Neural cell (in vitro differentiated cells): ENCODE measurements at regions not wholly inside any gene's neighbourhood (a gene's known extent, or its start where the extent isn't known, plus 50 kb on each side); places are given as distances from the start of the nearest gene placed in this dataset.

Experiments used
- H2AFZ ChIP-seq: fragments of 200-600, 300-800 bp; sonication (generic), shearing (Covaris generic); 2 replicates; pipeline ENCODE4 v1.6.0; 2014; ENCODE audit warnings: low read depth, mild to moderate bottlenecking, antibody characterized with exemption, low read length, moderate library complexity
- H3F3A ChIP-seq: fragments of 200-600 bp; shearing (Covaris generic); 2 replicates; pipeline ENCODE4 v1.6.1; 2016; ENCODE audit warnings: mild to moderate bottlenecking, moderate library complexity, mixed read lengths, antibody characterized with exemption, low read length; ENCODE audit not compliant: insufficient read depth, poor library complexity, severe bottlenecking
- H3K27ac ChIP-seq: fragments of 200-600, 300-800 bp; sonication (generic), shearing (Covaris generic); 2 replicates; pipeline ENCODE4 v1.5.1; 2014; ENCODE audit warnings: mild to moderate bottlenecking, low read length, moderate library complexity
- H3K27me3 ChIP-seq: fragments of 300-800, 200-600 bp; sonication (generic), shearing (Covaris generic); 2 replicates; pipeline ENCODE4 v1.6.0; 2014; ENCODE audit warnings: mild to moderate bottlenecking, low read depth, low read length, moderate library complexity; ENCODE audit not compliant: insufficient read depth
- H3K36me3 ChIP-seq: fragments of 300-800, 200-600 bp; sonication (generic), shearing (Covaris generic); 2 replicates; pipeline ENCODE4 v1.5.1; 2014; ENCODE audit warnings: mild to moderate bottlenecking, antibody characterized with exemption, low read length, moderate library complexity; ENCODE audit not compliant: insufficient read depth
- H3K4me2 ChIP-seq: fragments of 300-800, 200-600 bp; sonication (generic), shearing (Covaris generic); 2 replicates; pipeline ENCODE4 v1.6.0; 2014; ENCODE audit warnings: mild to moderate bottlenecking, low read length
- H3K4me3 ChIP-seq: fragments of 300-800, 200-600 bp; sonication (generic), shearing (Covaris generic); 2 replicates; pipeline ENCODE4 v1.5.1; 2014; ENCODE audit warnings: mild to moderate bottlenecking, low read length, moderate library complexity
- H3K79me2 ChIP-seq: fragments of 200-600 bp; shearing (Covaris generic); replicated peaks from 2 replicates; pipeline ENCODE4 v1.6.0; 2014; ENCODE audit warnings: mild to moderate bottlenecking, low read length, moderate library complexity; ENCODE audit not compliant: insufficient read depth
- H3K9ac ChIP-seq: fragments of 300-800, 200-600 bp; sonication (generic), shearing (Covaris generic); 2 replicates; pipeline ENCODE4 v1.6.1; 2016; ENCODE audit warnings: mild to moderate bottlenecking, low read length, mixed read lengths
- H3K9me2 ChIP-seq: fragments of 200-600 bp; shearing (Covaris generic); 2 replicates; pipeline ENCODE4 v1.6.1; 2016; ENCODE audit warnings: mild to moderate bottlenecking, low read length, mixed read lengths; ENCODE audit not compliant: insufficient read depth
- H3K9me3 ChIP-seq: fragments of 200-600, 300-800 bp; sonication (generic), shearing (Covaris generic); 2 replicates; pipeline ENCODE4 v1.6.1; 2016; ENCODE audit warnings: mild to moderate bottlenecking, mixed run types, low read length, moderate library complexity, mixed read lengths
- H4K20me1 ChIP-seq: fragments of 200-600 bp; shearing (Covaris generic); 2 replicates; pipeline ENCODE4 v1.6.1; 2016; ENCODE audit warnings: mild to moderate bottlenecking, mixed run types; ENCODE audit not compliant: insufficient read depth
- CTCF ChIP-seq: fragments of 450-650 bp; IDR thresholded peaks from 2 replicates; pipeline ENCODE4 v1.5.1; 2014; ENCODE audit warnings: antibody characterized with exemption, mild to moderate bottlenecking, moderate library complexity; ENCODE audit not compliant: poor library complexity, severe bottlenecking
- EP300 ChIP-seq: fragments of 450-650 bp; conservative IDR thresholded peaks from 2 replicates; pipeline ENCODE4 v1.6.1; 2014; ENCODE audit warnings: antibody characterized with exemption, mild to moderate bottlenecking, moderate library complexity; ENCODE audit not compliant: poor library complexity, severe bottlenecking
- EZH2 ChIP-seq: fragments of 200-600, 300-800 bp; shearing (Covaris generic), sonication (generic); IDR thresholded peaks from 2 replicates; pipeline ENCODE4 v1.6.1; 2014; ENCODE audit warnings: antibody characterized with exemption, low read length, borderline replicate concordance, mild to moderate bottlenecking; ENCODE audit not compliant: insufficient read depth, poor library complexity, severe bottlenecking
- MXI1 ChIP-seq: fragments of 450-650 bp; conservative IDR thresholded peaks from 2 replicates; pipeline ENCODE4 v1.6.1; 2014; ENCODE audit warnings: antibody characterized with exemption, mild to moderate bottlenecking; ENCODE audit not compliant: poor library complexity, severe bottlenecking
- POLR2AphosphoS5 ChIP-seq: IDR thresholded peaks from 2 replicates; pipeline ENCODE4 v1.6.1; 2012
- RAD21 ChIP-seq: fragments of 450-650 bp; conservative IDR thresholded peaks from 2 replicates; pipeline ENCODE4 v1.6.1; 2014; ENCODE audit warnings: antibody characterized with exemption, mild to moderate bottlenecking, moderate library complexity
- REST ChIP-seq: IDR thresholded peaks from 2 replicates; pipeline ENCODE4 v1.6.1; 2012; ENCODE audit warnings: borderline replicate concordance
- SMC3 ChIP-seq: fragments of 450-650 bp; conservative IDR thresholded peaks from 2 replicates; pipeline ENCODE4 v1.6.1; 2014; ENCODE audit warnings: antibody characterized with exemption, mild to moderate bottlenecking, moderate library complexity; ENCODE audit not compliant: poor library complexity
- TAF1 ChIP-seq: IDR thresholded peaks from 2 replicates; pipeline ENCODE4 v1.6.1; 2012; ENCODE audit warnings: low read depth

GRCh38 chr15:95262866-95263564 is 1031.7 kb downstream of the MCTP2 start:
- peaks cover 27% of the 10 kb centered on the region for H3K27me3 ChIP-seq

GRCh38 chr15:95263751-95264150 is 1032.4 kb downstream of the MCTP2 start:
- TF ChIP-seq TAF1 (no peak), SMC3 (no peak), MXI1 (no peak), EP300 (no peak)
- Histone ChIP-seq H3K9me3 (no peaks in the 10 kb centered on the region), H3K79me2 (no peaks in the 10 kb centered on the region), H2AFZ (no peak overlapping the region), H3K27ac (no peak overlapping the region), H3K9me2 (no peaks in the 10 kb centered on the region), H4K20me1 (no peaks in the 10 kb centered on the region), H3K4me2 (no peak overlapping the region), H3F3A (no peaks in the 10 kb centered on the region), H3K4me3 (no peak overlapping the region), H3K27me3 (peaks cover 21% of the 10 kb centered on the region), H3K9ac (no peak overlapping the region), H3K36me3 (no peaks in the 10 kb centered on the region)

More at GRCh38 chr15:95262866-95263564, 1031.7 kb downstream of the MCTP2 start:
- Histone ChIP-seq H3K36me3 (no peaks in the 10 kb centered on the region), H2AFZ (no peak overlapping the region), H4K20me1 (no peaks in the 10 kb centered on the region), H3K79me2 (no peaks in the 10 kb centered on the region), H3K9ac (no peak overlapping the region), H3K27ac (no peak overlapping the region), H3F3A (no peaks in the 10 kb centered on the region), H3K4me3 (no peak overlapping the region), H3K4me2 (no peak overlapping the region), H3K9me3 (no peaks in the 10 kb centered on the region), H3K9me2 (no peaks in the 10 kb centered on the region)
- no peak for TF ChIP-seq EZH2

- TF ChIP-seq RAD21 = no peak
- no peak for TF ChIP-seq TAF1
- no peak for TF ChIP-seq SMC3
- no peak for TF ChIP-seq POLR2AphosphoS5
- TF ChIP-seq MXI1 = no peak
- TF ChIP-seq EZH2 = no peak
- no peak for TF ChIP-seq CTCF
- no peak for TF ChIP-seq REST
- Histone ChIP-seq H2AFZ (no peak overlapping the region), H3K27ac (no peak overlapping the region), H3K4me3 (no peak overlapping the region), H3K9me3 (no peaks in the 10 kb centered on the region), H3K36me3 (no peaks in the 10 kb centered on the region), H3K9ac (no peak overlapping the region), H3K9me2 (no peaks in the 10 kb centered on the region), H3K27me3 (peaks cover 14% of the 10 kb centered on the region), H3K4me2 (no peak overlapping the region), H4K20me1 (no peaks in the 10 kb centered on the region), H3K79me2 (no peaks in the 10 kb centered on the region), H3F3A (no peaks in the 10 kb centered on the region)
Measured at GRCh38 chr15:95265419-95265997, 1034.1 kb downstream of the MCTP2 start.
